K562 (cell line): ENCODE measurements at regions not wholly inside any gene's neighbourhood (a gene's known extent, or its start where the extent isn't known, plus 50 kb on each side); places are given as distances from the start of the nearest gene placed in this dataset.

Experiments
- ATAC-seq: fragments of 200-7000 bp; cut with Tn5 transposase; 3 replicates; pipeline ENCODE4 v1.9.1; 2020; ENCODE audit warnings: moderate library complexity
- BruUV-seq: library from RNA; stranded (reverse); fragments of 400-500 nt; replicated peaks from 2 replicates; lab custom pipeline; 2021; lab: Mats Ljungman, UMichigan
- CTCF ChIA-PET: fragments of 300-600 bp; formaldehyde crosslinking; extraction: SDS; loops from one replicate; lab custom pipeline; 2021; ENCODE audit warnings: low intra/inter-chr PET ratio; lab: Yijun Ruan, JAX
- POLR2A ChIA-PET: fragments of 300-600, 350-650 bp; sonication (Branson Sonifier 250); formaldehyde crosslinking; extraction: SDS; loops from one replicate; lab custom pipeline; 2021; ENCODE audit warnings: antibody characterized with exemption, inconsistent platforms; lab: Yijun Ruan, JAX
- DNase-seq, 4 experiments: peaks; one replicate each; pipeline versions ENCODE4 v3.0.0 to v3.0.0-alpha.2; 2011 to 2018; ENCODE audit warnings: low spot score in 3 of 4, mixed read lengths in 3 of 4; ENCODE audit errors: extremely low read depth in 1 of 4
- FAIRE-seq: peaks from 2 replicates; lab custom pipeline; 2011; peaks lifted over from hg19 to GRCh38; lab: Jason Lieb, UNC
- H2AFZ ChIP-seq: 2 replicates; pipeline ENCODE4 v1.6.0; 2011; ENCODE audit warnings: low read depth, low read length, control low read depth, inconsistent platforms
- H3K27ac ChIP-seq: fragments of 200-600 bp; 3 replicates; pipeline ENCODE4 v1.8.0; 2011; ENCODE audit warnings: low read depth, mild to moderate bottlenecking, control low read depth, inconsistent platforms, low read length, moderate library complexity, mixed read lengths; ENCODE audit errors: extremely low read depth
- H3K27me3 ChIP-seq, 2 experiments: fragments of 300-600 bp in 1 of 2; 2 replicates in 1 of 2; 3 replicates in 1 of 2; pipeline versions ENCODE4 v1.6.0 to v1.8.0; 2011; ENCODE audit warnings: inconsistent platforms in 2 of 2, low read length in 2 of 2, mild to moderate bottlenecking in 1 of 2, mixed read lengths in 1 of 2, moderate library complexity in 1 of 2; ENCODE audit not compliant: control insufficient read depth in 2 of 2, insufficient read depth in 2 of 2
- H3K36me3 ChIP-seq: fragments of 300-600 bp; 3 replicates; pipeline ENCODE4 v1.8.0; 2011; ENCODE audit warnings: mild to moderate bottlenecking, low read length, inconsistent platforms; ENCODE audit not compliant: control insufficient read depth, insufficient read depth
- H3K4me1 ChIP-seq, 2 experiments: fragments of 200-600 bp in 1 of 2; replicated peaks in 1 of 2; 2 replicates in 1 of 2; 3 replicates in 1 of 2; pipeline versions ENCODE4 v1.5.1 to v1.8.0; 2011; ENCODE audit warnings: inconsistent platforms in 2 of 2, low read length in 2 of 2, mild to moderate bottlenecking in 1 of 2, mixed read lengths in 1 of 2, moderate library complexity in 1 of 2; ENCODE audit not compliant: control insufficient read depth in 2 of 2, insufficient read depth in 2 of 2
- H3K4me2 ChIP-seq: 2 replicates; pipeline ENCODE4 v1.6.1; 2011; ENCODE audit warnings: low read length, control low read depth, inconsistent platforms, mixed read lengths; ENCODE audit not compliant: insufficient read depth
- H3K4me3 ChIP-seq: fragments of 200-600 bp; sonication (generic), shearing (Covaris generic); 2 replicates; pipeline ENCODE4 v1.5.1; 2016; ENCODE audit warnings: control low read depth, inconsistent platforms
- H3K79me2 ChIP-seq: fragments of 200-600 bp; 3 replicates; pipeline ENCODE4 v1.8.0; 2011; ENCODE audit warnings: low read length, inconsistent platforms; ENCODE audit not compliant: control insufficient read depth, insufficient read depth
- H3K9ac ChIP-seq, 2 experiments: 2 replicates each; pipeline versions ENCODE4 v1.6.0 to v1.6.1; 2011; ENCODE audit warnings: low read depth in 2 of 2, low read length in 2 of 2, control low read depth in 1 of 2, inconsistent platforms in 1 of 2, mild to moderate bottlenecking in 1 of 2, mixed read lengths in 1 of 2; ENCODE audit not compliant: insufficient read depth in 1 of 2
- H3K9me1 ChIP-seq: one replicate; pipeline ENCODE4 v1.6.0; 2011; ENCODE audit warnings: inconsistent platforms, mild to moderate bottlenecking, low read length, moderate library complexity; ENCODE audit not compliant: control insufficient read depth, insufficient read depth
- H3K9me3 ChIP-seq: replicated peaks from 2 replicates; pipeline ENCODE4 v1.5.1; 2011; ENCODE audit warnings: low read depth, low read length, inconsistent platforms; ENCODE audit not compliant: control insufficient read depth, insufficient read depth
- H4K20me1 ChIP-seq: replicated peaks from 2 replicates; pipeline ENCODE4 v1.6.1; 2011; ENCODE audit warnings: low read length, inconsistent platforms, mixed read lengths; ENCODE audit not compliant: control insufficient read depth, insufficient read depth
- CAMTA2 ChIP-seq: fragments of 250-450 bp; sonication (Bioruptor Pico); conservative IDR thresholded peaks from 2 replicates; pipeline ENCODE4 v1.5.1; 2022
- CSDE1 ChIP-seq, 2 experiments: fragments of 450-650 bp; IDR thresholded peaks; 2 replicates each; pipeline ENCODE4 v1.6.1; 2016; ENCODE audit warnings: mild to moderate bottlenecking in 1 of 2
- ESRRB ChIP-seq: fragments of 250-450 bp; sonication (Bioruptor Pico); IDR thresholded peaks from 2 replicates; pipeline ENCODE4 v1.5.0; 2020; ENCODE audit warnings: mild to moderate bottlenecking, moderate library complexity, borderline replicate concordance
- HMGXB4 ChIP-seq: sonication (generic); formaldehyde crosslinking; IDR thresholded peaks from 2 replicates; pipeline ENCODE4 v1.8.1; 2023; ENCODE audit warnings: mild to moderate bottlenecking, missing genetic modification reagents
- MEF2D ChIP-seq: conservative IDR thresholded peaks from 2 replicates; pipeline ENCODE4 v1.6.1; 2016; ENCODE audit warnings: low read depth, missing genetic modification characterization, missing compliant biosample characterization
- MLLT1 ChIP-seq, 2 experiments: fragments of 450-650 bp; IDR thresholded peaks; 2 replicates each; pipeline ENCODE4 v1.6.1; 2016
- RAD21 ChIP-seq, 2 experiments: fragments of 250-450 bp in 1 of 2; fragments of 450-650 bp in 1 of 2; sonication (Bioruptor Pico) in 1 of 2; formaldehyde crosslinking in 1 of 2; IDR thresholded peaks in 1 of 2; conservative IDR thresholded peaks in 1 of 2; 2 replicates each; pipeline versions ENCODE4 v1.4.0 to v1.8.0; 2020 to 2022; ENCODE audit warnings: mild to moderate bottlenecking in 2 of 2, moderate library complexity in 1 of 2
- ZNF518B ChIP-seq: fragments of 250-450 bp; sonication (Bioruptor Pico); IDR thresholded peaks from 2 replicates; pipeline ENCODE4 v1.5.0; 2021; ENCODE audit warnings: mild to moderate bottlenecking, moderate library complexity
- WGBS: fragments of 100-300 bp; shearing (Covaris generic); methylation state at CpG from one replicate; pipeline ENCODE4 v1.1.6; 2016; ENCODE audit warnings: low coverage, mixed read lengths; ENCODE audit not compliant: insufficient coverage; ENCODE audit errors: missing lambda C conversion rate; 5-methylcytosine and 5-hydroxymethylcytosine counted together
- in situ Hi-C: fragments of 300-500 bp; cut with MboI; formaldehyde crosslinking; loops from 4 replicates; pipeline ENCODE4 v1.15.0; 2018; ENCODE audit warnings: inconsistent platforms, mixed read lengths
- intact Hi-C: fragments of 100-400 bp; cut with micrococcal nuclease; formaldehyde crosslinking; loops from 2 replicates; pipeline ENCODE4 v1.14.2; 2022

- FAIRE-seq, result no peak
- Histone ChIP-seq H4K20me1 (no peaks in the 10 kb centered on the region), H3K9me3 (no peaks in the 10 kb centered on the region), H3K36me3 (no peaks in the 10 kb centered on the region), H3K9ac (no peak overlapping the region), H3K79me2 (no peaks in the 10 kb centered on the region), H3K4me1 (no peaks in the 10 kb centered on the region; a peak in 1 of 5 replicates), H3K9me1 (no peaks in the 10 kb centered on the region), H3K27ac (no peak overlapping the region), H3K4me3 (no peak overlapping the region), H3K4me2 (no peak overlapping the region), H2AFZ (no peak overlapping the region; the same call in 1 of the 2 replicates)
- no peak for ATAC-seq
- POLR2A ChIA-PET, result interaction anchor here (0.6 kb wide), 1 partner anchor 13 kb away, joined by 3 read pairs; no protein-coding TSS in a partner anchor
- WGBS, result 16% methylated on average over 5 of the region's 5 CpGs
- in situ Hi-C loops, result no loop called here
- DNase-seq, result no peak
- no TSS peak for BruUV-seq
- intact Hi-C loops, result no loop called here
- TF ChIP-seq RAD21 (CRISPR knock-in tag; conservative IDR thresholded peaks at IDR 0.05 in 1 of 2, IDR thresholded peaks at IDR 0.05 in 1 of 2), result no peak
- TF ChIP-seq CAMTA2, result no peak
- TF ChIP-seq CSDE1 (IDR thresholded peaks at IDR 0.05), result no peak
- TF ChIP-seq, all 486 proteins: peak for 0
- H3K27me3 ChIP-seq, result 0 out of 5 replicates have a peak, but pooled peaks cover 0 to 4% of the 10 kb centered on the region in 2 experiments
- CTCF ChIA-PET, result interaction anchor here (0.6 kb wide), 1 partner anchor 61 kb away, joined by 3 read pairs; no protein-coding TSS in a partner anchor
These were observed 60.0 kb upstream of the SPON1 start for GRCh38 chr11:13902523-13902922.

GRCh38 chr11:13905137-13905781, 57.3 kb upstream of the SPON1 start:
- Histone ChIP-seq H3K36me3 (no peaks in the 10 kb centered on the region), H3K4me3 (no peak overlapping the region), H3K4me1 (no peaks in the 10 kb centered on the region), H3K79me2 (no peaks in the 10 kb centered on the region), H3K9ac (no peak overlapping the region), H3K27me3 (0 out of 5 replicates have a peak, but pooled peaks cover 0 to 4% of the 10 kb centered on the region in 2 experiments), H3K4me2 (no peak overlapping the region), H3K9me3 (no peaks in the 10 kb centered on the region), H3K9me1 (no peaks in the 10 kb centered on the region), H4K20me1 (no peaks in the 10 kb centered on the region), H2AFZ (no peak overlapping the region), H3K27ac (no peak overlapping the region)
- DNase-seq (no peak), ATAC-seq (no peak), FAIRE-seq (no peak)
- ChIA-PET CTCF (no interaction called here), POLR2A (no interaction called here)
- 16% methylated on average over 3 of the region's 3 CpGs for WGBS
- BruUV-seq, result no TSS peak
- intact Hi-C loops, result no loop called here
- in situ Hi-C loops, result no loop called here
- TF ChIP-seq ESRRB (CRISPR knock-in tag) (no peak), MLLT1 (IDR thresholded peaks at IDR 0.05) (no peak), HMGXB4 (CRISPR knock-in tag) (no peak), MEF2D (no peak), ZNF518B (CRISPR knock-in tag) (no peak)
